Stimulated activated memory B cell treated with anti-CD40 and anti-IgM and Interleukin-4, amounts not matched to agents 10 μg/mL and 1 μg/mL and 100 μg/mL, for 72 hours (primary cell): ENCODE measurements at regions not wholly inside any gene's neighbourhood (a gene's known extent, or its start where the extent isn't known, plus 50 kb on each side); places are given as distances from the start of the nearest gene placed in this dataset.

ENCODE experiments used
- ATAC-seq: fragments of 150-1000 bp; cut with Tn5 transposase; 2 replicates; pipeline ENCODE4 v1.10.0; 2021
- H3K27ac Mint-ChIP-seq: one replicate; pipeline ENCODE4 v1.8.0; 2022; ENCODE audit warnings: mild to moderate bottlenecking, mixed read lengths
- H3K27me3 Mint-ChIP-seq: one replicate; pipeline ENCODE4 v1.8.0; 2022; ENCODE audit warnings: mixed read lengths
- H3K36me3 Mint-ChIP-seq: one replicate; pipeline ENCODE4 v1.8.0; 2022; ENCODE audit warnings: mixed read lengths
- H3K4me1 Mint-ChIP-seq: one replicate; pipeline ENCODE4 v1.8.0; 2022; ENCODE audit warnings: mixed read lengths
- H3K4me3 Mint-ChIP-seq: one replicate; pipeline ENCODE4 v1.8.0; 2022; ENCODE audit warnings: mild to moderate bottlenecking, moderate library complexity, mixed read lengths
- H3K9me3 Mint-ChIP-seq: one replicate; pipeline ENCODE4 v1.8.0; 2022; ENCODE audit warnings: mixed read lengths

- Mint-ChIP-seq H3K4me3 (no peak overlapping the region), H3K4me1 (no peaks in the 10 kb centered on the region), H3K9me3 (no peaks in the 10 kb centered on the region), H3K27me3 (peaks cover 47% of the 10 kb centered on the region), H3K27ac (no peak overlapping the region), H3K36me3 (no peaks in the 10 kb centered on the region)
- ATAC-seq: no peak
Measured at GRCh38 chr20:48242623-48243022, 457.3 kb upstream of the SULF2 start.

- no peak for ATAC-seq
- Mint-ChIP-seq H3K36me3 (no peaks in the 10 kb centered on the region), H3K4me3 (no peak overlapping the region), H3K27me3 (peaks cover 43% of the 10 kb centered on the region), H3K27ac (no peak overlapping the region), H3K9me3 (no peaks in the 10 kb centered on the region), H3K4me1 (no peaks in the 10 kb centered on the region)
Measured at GRCh38 chr20:48241482-48241881, 456.2 kb upstream of the SULF2 start.

GRCh38 chr20:48238781-48239180 is 453.5 kb upstream of the SULF2 start:
- Mint-ChIP-seq H3K27ac (no peak overlapping the region), H3K9me3 (no peaks in the 10 kb centered on the region), H3K27me3 (peaks cover 31% of the 10 kb centered on the region), H3K4me1 (no peaks in the 10 kb centered on the region), H3K36me3 (no peaks in the 10 kb centered on the region), H3K4me3 (no peak overlapping the region)
- no peak for ATAC-seq

GRCh38 chr20:48238326-48238725 is 453.0 kb upstream of the SULF2 start:
- Mint-ChIP-seq H3K27ac (no peak overlapping the region), H3K9me3 (no peaks in the 10 kb centered on the region), H3K4me1 (no peaks in the 10 kb centered on the region), H3K27me3 (peaks cover 32% of the 10 kb centered on the region), H3K36me3 (no peaks in the 10 kb centered on the region), H3K4me3 (no peak overlapping the region)
- no peak for ATAC-seq

- Mint-ChIP-seq H3K36me3 (no peaks in the 10 kb centered on the region), H3K9me3 (peaks cover 9% of the 10 kb centered on the region), H3K27ac (no peak overlapping the region), H3K4me1 (no peaks in the 10 kb centered on the region), H3K4me3 (no peak overlapping the region), H3K27me3 (peaks cover 37% of the 10 kb centered on the region)
- no peak for ATAC-seq
Measured at GRCh38 chr20:48236000-48236970, 451.0 kb upstream of the SULF2 start.

GRCh38 chr20:48234951-48235350 is 449.7 kb upstream of the SULF2 start:
- H3K4me1 Mint-ChIP-seq: no peaks in the 10 kb centered on the region
- H3K9me3 Mint-ChIP-seq: peaks cover 13% of the 10 kb centered on the region
- H3K27me3 Mint-ChIP-seq: peaks cover 40% of the 10 kb centered on the region
- H3K36me3 Mint-ChIP-seq: no peaks in the 10 kb centered on the region
- no peak overlapping the region for H3K27ac Mint-ChIP-seq
- no peak overlapping the region for H3K4me3 Mint-ChIP-seq
- ATAC-seq: no peak

- H3K27ac Mint-ChIP-seq: no peak overlapping the region
- no peak overlapping the region for H3K4me3 Mint-ChIP-seq
- H3K27me3 Mint-ChIP-seq: peaks cover 24% of the 10 kb centered on the region
- no peaks in the 10 kb centered on the region for H3K36me3 Mint-ChIP-seq
- H3K9me3 Mint-ChIP-seq: peaks cover 18% of the 10 kb centered on the region
- H3K4me1 Mint-ChIP-seq: no peaks in the 10 kb centered on the region
- ATAC-seq: no peak
Measured at GRCh38 chr20:48231253-48231930, 446.1 kb upstream of the SULF2 start.

- Mint-ChIP-seq H3K4me1 (no peaks in the 10 kb centered on the region), H3K27ac (no peak overlapping the region), H3K9me3 (peaks cover 18% of the 10 kb centered on the region), H3K4me3 (no peak overlapping the region), H3K36me3 (no peaks in the 10 kb centered on the region), H3K27me3 (peaks cover 35% of the 10 kb centered on the region)
- ATAC-seq: no peak
Measured at GRCh38 chr20:48230216-48230615, 444.9 kb upstream of the SULF2 start.

GRCh38 chr20:48227381-48227780 is 442.1 kb upstream of the SULF2 start:
- H3K9me3 Mint-ChIP-seq: peaks cover 16% of the 10 kb centered on the region
- H3K27ac Mint-ChIP-seq: no peak overlapping the region
- peaks cover 46% of the 10 kb centered on the region for H3K27me3 Mint-ChIP-seq
- ATAC-seq: no peak
- no peaks in the 10 kb centered on the region for H3K36me3 Mint-ChIP-seq
- H3K4me1 Mint-ChIP-seq: no peaks in the 10 kb centered on the region
- no peak overlapping the region for H3K4me3 Mint-ChIP-seq

GRCh38 chr20:48226642-48227041 is 441.4 kb upstream of the SULF2 start:
- ATAC-seq: no peak
- Mint-ChIP-seq H3K36me3 (no peaks in the 10 kb centered on the region), H3K9me3 (peaks cover 13% of the 10 kb centered on the region), H3K27ac (no peak overlapping the region), H3K4me1 (no peaks in the 10 kb centered on the region), H3K4me3 (no peak overlapping the region), H3K27me3 (peaks cover 41% of the 10 kb centered on the region)

- Mint-ChIP-seq H3K27me3 (peaks cover 39% of the 10 kb centered on the region), H3K36me3 (no peaks in the 10 kb centered on the region), H3K9me3 (peaks cover 5% of the 10 kb centered on the region), H3K4me1 (no peaks in the 10 kb centered on the region), H3K27ac (no peak overlapping the region), H3K4me3 (no peak overlapping the region)
- no peak for ATAC-seq
Measured at GRCh38 chr20:48224533-48225050, 439.3 kb upstream of the SULF2 start.

GRCh38 chr20:48223715-48224114 is 438.4 kb upstream of the SULF2 start:
- Mint-ChIP-seq H3K4me3 (no peak overlapping the region), H3K9me3 (peaks cover under 1% of the 10 kb centered on the region), H3K27me3 (peaks cover 46% of the 10 kb centered on the region), H3K4me1 (no peaks in the 10 kb centered on the region), H3K27ac (no peak overlapping the region), H3K36me3 (no peaks in the 10 kb centered on the region)
- no peak for ATAC-seq

GRCh38 chr20:48222595-48223180 is 437.4 kb upstream of the SULF2 start:
- Mint-ChIP-seq H3K27ac (no peak overlapping the region), H3K4me1 (no peaks in the 10 kb centered on the region), H3K36me3 (no peaks in the 10 kb centered on the region), H3K4me3 (no peak overlapping the region), H3K9me3 (no peaks in the 10 kb centered on the region), H3K27me3 (peaks cover 46% of the 10 kb centered on the region)
- no peak for ATAC-seq

- H3K4me3 Mint-ChIP-seq: no peak overlapping the region
- H3K4me1 Mint-ChIP-seq: no peaks in the 10 kb centered on the region
- peaks cover 32% of the 10 kb centered on the region for H3K27me3 Mint-ChIP-seq
- no peak for ATAC-seq
- no peaks in the 10 kb centered on the region for H3K9me3 Mint-ChIP-seq
- no peaks in the 10 kb centered on the region for H3K36me3 Mint-ChIP-seq
- no peak overlapping the region for H3K27ac Mint-ChIP-seq
Measured at GRCh38 chr20:48220033-48220633, 434.9 kb upstream of the SULF2 start.

GRCh38 chr20:48219306-48219705 is 434.0 kb upstream of the SULF2 start:
- no peak overlapping the region for H3K27ac Mint-ChIP-seq
- ATAC-seq: no peak
- H3K9me3 Mint-ChIP-seq: no peaks in the 10 kb centered on the region
- no peaks in the 10 kb centered on the region for H3K4me1 Mint-ChIP-seq
- no peak overlapping the region for H3K4me3 Mint-ChIP-seq
- peaks cover 31% of the 10 kb centered on the region for H3K27me3 Mint-ChIP-seq
- H3K36me3 Mint-ChIP-seq: no peaks in the 10 kb centered on the region
